ENCODE measurements at regions not wholly inside any gene's neighbourhood (a gene's known extent, or its start where the extent isn't known, plus 50 kb on each side); places are given as distances from the start of the nearest gene placed in this dataset.

GRCh38 chr5:3261081-3261480 lies 334.6 kb upstream of the IRX1 start:
- TF ChIP-seq POLR2A (IDR thresholded peaks at IDR 0.05) (no peak), CTCF (IDR thresholded peaks at IDR 0.05) (no peak)

Measured in lower leg skin (tissue), 3 donors.